PC-9 (cell line): ENCODE measurements at regions not wholly inside any gene's neighbourhood (a gene's known extent, or its start where the extent isn't known, plus 50 kb on each side); places are given as distances from the start of the nearest gene placed in this dataset.

Experiments used
- BruUV-seq: library from RNA; stranded (reverse); fragments of 400-500 nt; replicated peaks from 2 replicates; lab custom pipeline; 2021; lab: Mats Ljungman, UMichigan
- CTCF ChIA-PET: fragments of 300-600 bp; sonication (Branson Sonifier 250); formaldehyde crosslinking; loops from one replicate; lab custom pipeline; 2022; ENCODE audit warnings: antibody characterized with exemption; lab: Charles Lee
- POLR2A ChIA-PET: fragments of 300-600 bp; sonication (Branson Sonifier 250); formaldehyde crosslinking; loops from one replicate; lab custom pipeline; 2022; ENCODE audit warnings: antibody characterized with exemption; ENCODE audit not compliant: unreplicated experiment; lab: Charles Lee
- DNase-seq, 2 experiments: peaks; one replicate each; pipeline versions ENCODE4 v3.0.0 to v3.0.0-alpha.2; 2015 to 2022; ENCODE audit warnings: mixed read lengths in 1 of 2
- H2AFZ ChIP-seq: fragments of 200-600 bp; sonication (generic); 2 replicates; pipeline ENCODE4 v1.8.1; 2017; ENCODE audit warnings: antibody characterized with exemption
- H3F3A ChIP-seq: fragments of 200-600 bp; sonication (generic); 2 replicates; pipeline ENCODE4 v1.8.1; 2017; ENCODE audit warnings: antibody characterized with exemption, mild to moderate bottlenecking, low read depth; ENCODE audit not compliant: insufficient read depth
- H3K27ac ChIP-seq: fragments of 200-600 bp; sonication (generic); 2 replicates; pipeline ENCODE4 v1.6.1; 2016; ENCODE audit warnings: mixed run types
- H3K27me3 ChIP-seq: fragments of 200-600 bp; sonication (generic); 2 replicates; pipeline ENCODE4 v1.6.1; 2016; ENCODE audit warnings: low read depth, mixed run types; ENCODE audit not compliant: insufficient read depth
- H3K36me3 ChIP-seq: fragments of 200-600 bp; sonication (generic); 2 replicates; pipeline ENCODE4 v1.6.1; 2016; ENCODE audit warnings: low read depth, mixed run types
- H3K4me1 ChIP-seq: fragments of 200-600 bp; sonication (generic); replicated peaks from 2 replicates; pipeline ENCODE4 v1.6.1; 2016; ENCODE audit warnings: mixed run types; ENCODE audit not compliant: insufficient read depth
- H3K4me2 ChIP-seq: fragments of 200-600 bp; sonication (generic); 2 replicates; pipeline ENCODE4 v1.6.1; 2017; ENCODE audit warnings: mixed run types
- H3K4me3 ChIP-seq: fragments of 200-600 bp; sonication (generic); 2 replicates; pipeline ENCODE4 v1.6.1; 2016; ENCODE audit warnings: mixed run types
- H3K79me2 ChIP-seq: fragments of 200-600 bp; sonication (generic); 2 replicates; pipeline ENCODE4 v1.6.1; 2017; ENCODE audit warnings: low read depth, mixed run types
- H3K9me2 ChIP-seq: fragments of 200-600 bp; sonication (generic); 2 replicates; pipeline ENCODE4 v1.8.1; 2017; ENCODE audit warnings: mild to moderate bottlenecking; ENCODE audit not compliant: insufficient read depth
- H3K9me3 ChIP-seq: fragments of 200-600 bp; sonication (generic); 2 replicates; pipeline ENCODE4 v1.8.1; 2016; ENCODE audit warnings: low read depth; ENCODE audit not compliant: insufficient read depth
- H4K20me1 ChIP-seq: fragments of 200-600 bp; sonication (generic); 2 replicates; pipeline ENCODE4 v1.8.1; 2017; ENCODE audit not compliant: insufficient read depth
- CTCF ChIP-seq: fragments of 200-600 bp; sonication (generic); conservative IDR thresholded peaks from 2 replicates; pipeline ENCODE4 v1.6.1; 2017; ENCODE audit warnings: mixed run types, antibody characterized with exemption, mild to moderate bottlenecking, moderate library complexity
- EZH2 ChIP-seq: fragments of 200-600 bp; sonication (generic); IDR thresholded peaks from 2 replicates; pipeline ENCODE4 v1.8.0; 2017; ENCODE audit warnings: antibody characterized with exemption, low read depth
- intact Hi-C: fragments of 100-400 bp; cut with micrococcal nuclease; formaldehyde crosslinking; loops from one replicate; pipeline ENCODE4 v1.10.0; 2022; ENCODE audit not compliant: unreplicated experiment

GRCh38 chr13:81381560-81381959 lies 1040.6 kb upstream of the SPRY2 start:
- Histone ChIP-seq H3K36me3 (no peaks in the 10 kb centered on the region), H3K9me3 (no peaks in the 10 kb centered on the region), H3K4me1 (no peaks in the 10 kb centered on the region), H3K27ac (no peak overlapping the region), H3F3A (no peaks in the 10 kb centered on the region), H2AFZ (no peak overlapping the region), H4K20me1 (no peaks in the 10 kb centered on the region), H3K4me3 (no peak overlapping the region), H3K79me2 (no peaks in the 10 kb centered on the region), H3K4me2 (no peak overlapping the region), H3K27me3 (no peaks in the 10 kb centered on the region), H3K9me2 (no peaks in the 10 kb centered on the region)
- no TSS peak for BruUV-seq
- POLR2A ChIA-PET: no interaction called here
- intact Hi-C loops: no loop called here
- no peak for DNase-seq
- CTCF ChIA-PET: no interaction called here
- TF ChIP-seq EZH2 (no peak), CTCF (no peak)

- no peak for DNase-seq
Measured at GRCh38 chr13:81379183-81379582, 1038.3 kb upstream of the SPRY2 start.

GRCh38 chr13:81377921-81378320 lies 1037.0 kb upstream of the SPRY2 start:
- Histone ChIP-seq H3K27ac (no peak overlapping the region), H3K9me3 (no peaks in the 10 kb centered on the region), H3K4me1 (no peaks in the 10 kb centered on the region), H3K4me2 (no peak overlapping the region), H2AFZ (no peak overlapping the region), H3K4me3 (no peak overlapping the region), H3K9me2 (no peaks in the 10 kb centered on the region), H4K20me1 (no peaks in the 10 kb centered on the region), H3K36me3 (no peaks in the 10 kb centered on the region), H3F3A (no peaks in the 10 kb centered on the region), H3K27me3 (no peaks in the 10 kb centered on the region), H3K79me2 (no peaks in the 10 kb centered on the region)
- no TSS peak for BruUV-seq
- DNase-seq: no peak
- TF ChIP-seq CTCF (no peak), EZH2 (no peak)
- ChIA-PET POLR2A (no interaction called here), CTCF (no interaction called here)
- intact Hi-C loops: no loop called here

More at GRCh38 chr13:81379183-81379582, 1038.3 kb upstream of the SPRY2 start:
- Histone ChIP-seq H2AFZ (no peak overlapping the region), H3K4me3 (no peak overlapping the region), H3K4me2 (no peak overlapping the region), H3K9me3 (no peaks in the 10 kb centered on the region), H4K20me1 (no peaks in the 10 kb centered on the region), H3K27me3 (no peaks in the 10 kb centered on the region), H3K36me3 (no peaks in the 10 kb centered on the region), H3F3A (no peaks in the 10 kb centered on the region), H3K27ac (no peak overlapping the region), H3K9me2 (no peaks in the 10 kb centered on the region), H3K79me2 (no peaks in the 10 kb centered on the region), H3K4me1 (no peaks in the 10 kb centered on the region)
- no peak for TF ChIP-seq EZH2
- TF ChIP-seq CTCF: no peak
- POLR2A ChIA-PET: no interaction called here
- intact Hi-C loops: no loop called here
- BruUV-seq: no TSS peak
- CTCF ChIA-PET: no interaction called here
